Activated naive CD8-positive, alpha-beta T cell treated with anti-CD3 and anti-CD28 coated beads for 36 hours (primary cell): ENCODE measurements at regions not wholly inside any gene's neighbourhood (a gene's known extent, or its start where the extent isn't known, plus 50 kb on each side); places are given as distances from the start of the nearest gene placed in this dataset.
"Not testable (repeated sequence)": the region's sequence is repeated elsewhere in the genome, so short reads cannot be mapped to it uniquely, and the experiment has no call there.

Source experiments
- DNase-seq: peaks from one replicate; pipeline ENCODE4 v3.0.0; 2021
- H3K27ac Mint-ChIP-seq: one replicate; pipeline ENCODE4 v1.8.0; 2022; ENCODE audit warnings: mild to moderate bottlenecking, moderate library complexity, mixed read lengths
- H3K27me3 Mint-ChIP-seq: one replicate; pipeline ENCODE4 v1.8.0; 2022; ENCODE audit warnings: mild to moderate bottlenecking, mixed read lengths
- H3K36me3 Mint-ChIP-seq: one replicate; pipeline ENCODE4 v1.8.0; 2021; ENCODE audit warnings: mild to moderate bottlenecking, mixed read lengths
- H3K4me1 Mint-ChIP-seq: one replicate; pipeline ENCODE4 v1.8.0; 2021; ENCODE audit warnings: mixed read lengths
- H3K4me3 Mint-ChIP-seq: one replicate; pipeline ENCODE4 v1.8.0; 2022; ENCODE audit warnings: mild to moderate bottlenecking, moderate library complexity, mixed read lengths
- H3K9me3 Mint-ChIP-seq: one replicate; pipeline ENCODE4 v1.8.0; 2022; ENCODE audit warnings: mixed read lengths

DNA sequence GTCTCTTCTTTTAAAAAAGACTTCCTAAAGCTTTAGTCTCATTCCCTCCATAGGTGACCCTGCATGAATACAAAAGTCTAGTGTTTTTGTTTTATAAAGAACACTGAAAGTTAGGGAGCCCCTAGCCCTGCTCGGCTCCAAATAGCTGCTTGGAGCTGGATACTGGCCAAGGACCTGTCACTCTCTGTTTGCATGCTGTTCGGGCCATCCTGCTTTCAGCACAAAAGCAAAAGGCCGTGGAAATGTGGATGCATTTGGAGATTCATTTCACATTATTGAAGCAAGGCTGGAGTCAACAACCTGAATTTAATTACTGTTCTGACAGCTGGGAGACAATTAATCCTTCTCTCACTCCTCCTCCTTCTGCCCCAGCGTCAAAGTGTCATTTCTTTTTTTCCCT is 151.7 kb upstream of the NMUR2 start:
- H3K4me1 Mint-ChIP-seq = no peaks in the 10 kb centered on the region
- no peaks in the 10 kb centered on the region for H3K36me3 Mint-ChIP-seq
- no peak overlapping the region for H3K27ac Mint-ChIP-seq
- DNase-seq = no peak
- H3K4me3 Mint-ChIP-seq = no peak overlapping the region
- H3K27me3 Mint-ChIP-seq = no peaks in the 10 kb centered on the region
- H3K9me3 Mint-ChIP-seq = no peaks in the 10 kb centered on the region

DNA sequence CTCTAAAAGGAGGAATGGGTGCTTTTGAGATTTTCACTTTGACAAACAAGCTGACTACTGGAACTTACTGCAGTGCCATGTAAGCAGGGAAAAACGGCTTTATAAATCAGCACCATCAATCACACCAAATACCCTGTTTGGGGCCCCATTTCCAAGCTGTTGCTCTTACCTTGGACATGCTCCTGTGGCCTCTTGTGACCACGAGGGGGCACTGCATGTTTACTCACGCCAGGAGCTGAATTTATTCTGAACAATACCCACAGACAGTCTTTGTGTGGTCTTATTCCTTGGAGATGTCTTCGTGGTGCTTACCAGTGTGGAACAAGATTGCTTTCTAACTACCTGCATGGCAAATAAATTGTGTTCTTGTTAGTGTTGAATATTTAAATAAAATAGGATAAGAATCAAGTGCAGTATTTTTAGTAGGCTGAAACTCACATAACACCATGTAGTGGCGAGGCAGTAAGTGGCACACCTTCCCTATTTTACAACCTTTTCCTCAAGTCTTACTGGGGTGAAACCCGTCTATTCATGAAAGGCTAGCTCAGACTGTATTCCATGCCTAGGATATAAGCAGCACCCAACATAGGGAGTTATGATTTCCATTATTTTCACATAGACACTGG is 155.5 kb upstream of the NMUR2 start:
- DNase-seq = peak; percentile 25
- no peaks in the 10 kb centered on the region for H3K9me3 Mint-ChIP-seq
- H3K27me3 Mint-ChIP-seq = no peaks in the 10 kb centered on the region
- no peak overlapping the region for H3K4me3 Mint-ChIP-seq
- no peaks in the 10 kb centered on the region for H3K36me3 Mint-ChIP-seq
- H3K27ac Mint-ChIP-seq = no peak overlapping the region
- H3K4me1 Mint-ChIP-seq = no peaks in the 10 kb centered on the region

GRCh38 chr5:152568016-152568415 is 162.9 kb upstream of the NMUR2 start:
- Mint-ChIP-seq H3K4me3 (no peak overlapping the region), H3K4me1 (no peaks in the 10 kb centered on the region), H3K27me3 (no peaks in the 10 kb centered on the region), H3K27ac (no peak overlapping the region), H3K9me3 (peaks cover 2% of the 10 kb centered on the region), H3K36me3 (no peaks in the 10 kb centered on the region)
- no peak for DNase-seq

- Mint-ChIP-seq H3K4me3 (no peak overlapping the region), H3K27ac (no peak overlapping the region), H3K4me1 (no peaks in the 10 kb centered on the region), H3K36me3 (no peaks in the 10 kb centered on the region), H3K27me3 (no peaks in the 10 kb centered on the region), H3K9me3 (peaks cover 5% of the 10 kb centered on the region)
- no peak for DNase-seq
Observed at GRCh38 chr5:152572812-152573211, 167.7 kb upstream of the NMUR2 start.

DNA sequence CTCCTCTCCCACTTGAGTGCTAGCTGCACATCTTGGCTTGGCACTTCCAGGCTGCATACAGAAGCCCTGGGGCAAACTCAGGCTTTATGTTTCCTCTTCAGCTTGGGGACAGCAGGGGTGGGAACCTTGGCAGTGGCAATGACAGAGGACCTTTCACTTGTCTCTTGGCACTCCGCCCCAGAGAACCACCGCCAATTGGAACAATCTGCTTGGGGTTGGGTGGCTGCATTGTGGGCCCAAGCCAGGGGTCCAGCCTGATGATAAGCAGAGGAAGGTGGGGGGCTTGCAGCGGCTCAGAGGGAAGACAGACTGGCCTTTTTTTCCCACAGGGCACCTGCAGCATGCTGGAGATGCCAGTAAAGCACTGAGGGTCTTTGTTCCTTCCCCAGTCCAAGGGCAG is 179.0 kb upstream of the NMUR2 start:
- peaks cover 3% of the 10 kb centered on the region for H3K27me3 Mint-ChIP-seq
- no peak for DNase-seq
- H3K4me3 Mint-ChIP-seq = no peak overlapping the region
- no peaks in the 10 kb centered on the region for H3K36me3 Mint-ChIP-seq
- no peaks in the 10 kb centered on the region for H3K4me1 Mint-ChIP-seq
- peaks cover 7% of the 10 kb centered on the region for H3K9me3 Mint-ChIP-seq
- H3K27ac Mint-ChIP-seq = no peak overlapping the region

DNA sequence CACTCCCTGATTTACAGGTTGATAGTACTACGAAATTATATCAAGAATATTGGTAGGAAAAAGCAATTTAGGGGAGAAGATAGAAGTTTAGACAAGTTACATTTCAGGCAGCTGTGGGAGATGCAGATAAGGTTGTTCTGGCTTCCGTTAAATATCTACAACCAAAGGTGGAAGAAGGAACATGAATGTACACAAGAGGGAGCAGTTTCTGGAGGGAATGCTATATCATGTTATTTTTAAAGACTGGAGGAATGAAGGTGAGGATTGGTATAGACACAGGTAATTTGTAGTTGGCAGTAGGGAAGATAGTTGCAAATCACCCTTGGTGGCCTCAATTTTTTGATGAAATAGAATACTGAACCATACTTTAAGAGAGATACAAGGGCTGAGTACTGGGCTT is 187.3 kb upstream of the NMUR2 start:
- no peaks in the 10 kb centered on the region for H3K27me3 Mint-ChIP-seq
- no peaks in the 10 kb centered on the region for H3K4me1 Mint-ChIP-seq
- H3K27ac Mint-ChIP-seq = no peak overlapping the region
- H3K4me3 Mint-ChIP-seq = no peak overlapping the region
- no peaks in the 10 kb centered on the region for H3K36me3 Mint-ChIP-seq
- H3K9me3 Mint-ChIP-seq = peaks cover 6% of the 10 kb centered on the region
- DNase-seq = no peak

DNA sequence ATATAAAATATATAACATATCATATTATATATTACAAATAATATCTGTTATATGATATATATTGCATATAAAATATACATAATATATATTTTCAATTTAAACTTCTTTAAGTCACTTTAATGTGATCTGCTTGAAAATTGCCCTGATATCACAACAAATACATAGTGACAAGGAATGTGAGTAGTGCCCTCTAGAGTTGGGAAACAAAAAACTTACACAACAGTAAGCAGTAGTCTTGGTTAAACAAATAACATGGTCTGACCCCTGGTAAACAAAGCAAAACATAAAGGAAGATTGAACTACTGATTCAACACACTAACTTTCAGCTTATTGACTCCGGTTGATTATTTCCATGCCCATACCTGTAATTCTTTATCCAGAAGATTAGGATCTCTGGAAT is 188.3 kb upstream of the NMUR2 start:
- no peak for DNase-seq
- H3K36me3 Mint-ChIP-seq = no peaks in the 10 kb centered on the region
- no peaks in the 10 kb centered on the region for H3K27me3 Mint-ChIP-seq
- peaks cover 6% of the 10 kb centered on the region for H3K9me3 Mint-ChIP-seq
- H3K4me3 Mint-ChIP-seq = no peak overlapping the region
- no peak overlapping the region for H3K27ac Mint-ChIP-seq
- no peaks in the 10 kb centered on the region for H3K4me1 Mint-ChIP-seq

DNA sequence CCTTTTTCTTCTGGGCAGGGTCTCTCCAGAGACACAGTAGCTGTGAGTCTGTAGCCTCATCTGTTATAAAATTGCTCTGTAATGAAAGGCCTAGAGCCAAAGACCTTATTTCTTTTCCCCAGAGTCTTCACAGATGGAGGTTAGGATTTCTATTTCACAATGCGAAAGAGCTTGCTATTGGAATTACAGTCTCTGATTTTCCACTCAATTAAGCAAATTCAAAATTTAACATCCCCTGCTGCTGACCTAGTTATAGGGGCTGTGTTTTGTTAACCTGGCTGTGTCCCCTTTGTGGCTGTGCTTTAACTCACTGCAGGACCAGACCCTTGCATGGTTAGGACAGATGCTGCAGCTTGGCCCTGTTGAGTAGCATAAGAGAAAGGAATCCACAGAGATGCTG is 190.3 kb upstream of the NMUR2 start:
- H3K36me3 Mint-ChIP-seq = no peaks in the 10 kb centered on the region
- H3K27me3 Mint-ChIP-seq = no peaks in the 10 kb centered on the region
- no peak overlapping the region for H3K27ac Mint-ChIP-seq
- H3K4me1 Mint-ChIP-seq = no peaks in the 10 kb centered on the region
- H3K9me3 Mint-ChIP-seq = peaks cover 3% of the 10 kb centered on the region
- H3K4me3 Mint-ChIP-seq = no peak overlapping the region
- no peak for DNase-seq

DNA sequence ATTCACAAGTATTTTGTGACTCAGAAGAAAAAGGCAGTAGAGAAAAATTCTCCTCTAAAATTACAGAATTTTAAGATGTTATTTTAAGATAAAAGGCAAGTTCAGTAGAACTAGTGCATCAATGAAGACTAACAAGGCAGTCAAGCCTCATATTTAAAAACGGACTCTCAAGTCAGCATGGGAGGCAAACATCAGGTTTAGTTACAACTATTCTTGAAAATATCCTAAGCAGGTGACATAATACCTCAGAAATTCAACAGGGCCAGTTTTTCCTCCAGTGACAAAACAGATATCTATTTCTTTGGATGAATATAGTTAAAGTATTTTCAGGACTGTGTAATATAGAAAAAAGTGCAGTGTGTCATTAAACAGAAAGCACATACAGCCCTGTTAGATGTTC is 194.0 kb upstream of the NMUR2 start:
- no peaks in the 10 kb centered on the region for H3K4me1 Mint-ChIP-seq
- H3K27me3 Mint-ChIP-seq = no peaks in the 10 kb centered on the region
- no peaks in the 10 kb centered on the region for H3K36me3 Mint-ChIP-seq
- peaks cover 3% of the 10 kb centered on the region for H3K9me3 Mint-ChIP-seq
- H3K27ac Mint-ChIP-seq = no peak overlapping the region
- no peak for DNase-seq
- no peak overlapping the region for H3K4me3 Mint-ChIP-seq

DNA sequence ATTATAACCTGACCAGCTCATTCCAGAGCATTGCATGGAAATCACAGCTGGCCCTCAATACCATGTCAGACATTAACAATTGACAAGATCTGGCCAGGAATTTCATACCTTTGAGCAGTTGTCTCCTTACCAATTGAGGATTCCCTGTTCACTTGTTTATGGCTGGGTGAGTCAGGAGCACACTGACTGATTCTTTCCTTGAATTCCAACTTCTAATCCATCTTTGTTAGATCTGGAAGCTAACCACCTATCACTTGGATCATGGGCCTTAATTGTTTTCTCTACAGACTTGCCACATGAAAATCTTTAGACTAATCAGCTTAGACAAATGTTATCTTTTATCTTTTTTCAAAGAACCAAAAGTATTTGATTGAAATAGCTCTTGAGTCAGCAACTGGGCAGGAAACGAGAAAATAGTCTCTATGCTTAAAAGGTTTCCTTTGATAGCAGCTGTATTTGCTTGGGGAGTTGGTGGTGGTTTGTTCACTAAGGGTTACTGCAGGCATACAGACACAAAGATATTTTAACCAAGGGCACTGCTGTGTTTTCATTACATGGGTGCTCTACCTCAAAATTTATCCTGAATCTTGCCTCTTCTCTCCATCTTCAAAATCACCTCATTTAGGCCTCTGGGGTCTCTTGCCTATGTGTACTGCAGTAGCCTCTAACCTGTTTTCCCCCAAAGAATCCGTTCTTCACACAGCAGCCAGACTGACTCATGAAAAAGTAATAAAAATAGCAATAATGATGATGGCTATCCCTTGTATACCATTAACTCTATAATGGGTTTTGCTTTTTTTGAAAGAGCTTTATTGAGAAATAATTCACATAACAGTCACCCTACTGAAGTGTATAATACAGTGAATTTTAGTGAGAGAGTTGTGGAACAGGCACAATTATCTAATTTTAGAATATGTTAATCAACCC is 197.0 kb upstream of the NMUR2 start:
- H3K4me1 Mint-ChIP-seq = no peaks in the 10 kb centered on the region
- no peak overlapping the region for H3K4me3 Mint-ChIP-seq
- H3K9me3 Mint-ChIP-seq = no peaks in the 10 kb centered on the region
- H3K27ac Mint-ChIP-seq = no peak overlapping the region
- H3K36me3 Mint-ChIP-seq = no peaks in the 10 kb centered on the region
- no peaks in the 10 kb centered on the region for H3K27me3 Mint-ChIP-seq
- no peak for DNase-seq

DNA sequence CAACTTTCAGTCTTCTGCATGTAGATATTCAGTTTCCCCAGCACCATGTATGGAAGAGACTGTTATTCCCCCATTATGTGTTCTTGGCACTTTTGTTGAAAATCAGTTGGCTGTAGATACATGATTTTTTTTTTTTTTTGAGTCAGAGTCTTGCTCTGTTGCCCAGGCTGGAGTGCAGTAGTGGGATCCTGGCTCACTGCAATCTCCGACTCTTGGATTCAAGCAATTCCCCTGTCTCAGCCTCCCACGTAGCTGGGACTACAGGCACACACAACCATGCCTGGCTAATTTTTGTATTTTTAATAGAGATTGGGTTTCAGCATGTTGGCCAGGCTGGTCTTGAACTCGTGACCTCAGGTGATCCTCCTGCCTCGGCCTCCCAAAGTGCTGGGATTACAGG is 201.0 kb upstream of the NMUR2 start:
- H3K9me3 Mint-ChIP-seq, H3K4me3 Mint-ChIP-seq, H3K4me1 Mint-ChIP-seq, H3K36me3 Mint-ChIP-seq, H3K27ac Mint-ChIP-seq, DNase-seq, H3K27me3 Mint-ChIP-seq: not testable (repeated sequence)

- Mint-ChIP-seq H3K4me1 (no peaks in the 10 kb centered on the region), H3K9me3 (no peaks in the 10 kb centered on the region), H3K4me3 (no peak overlapping the region), H3K27me3 (no peaks in the 10 kb centered on the region), H3K27ac (no peak overlapping the region), H3K36me3 (no peaks in the 10 kb centered on the region)
- DNase-seq = no peak
Observed at GRCh38 chr5:152606776-152607364, 201.8 kb upstream of the NMUR2 start.

DNA sequence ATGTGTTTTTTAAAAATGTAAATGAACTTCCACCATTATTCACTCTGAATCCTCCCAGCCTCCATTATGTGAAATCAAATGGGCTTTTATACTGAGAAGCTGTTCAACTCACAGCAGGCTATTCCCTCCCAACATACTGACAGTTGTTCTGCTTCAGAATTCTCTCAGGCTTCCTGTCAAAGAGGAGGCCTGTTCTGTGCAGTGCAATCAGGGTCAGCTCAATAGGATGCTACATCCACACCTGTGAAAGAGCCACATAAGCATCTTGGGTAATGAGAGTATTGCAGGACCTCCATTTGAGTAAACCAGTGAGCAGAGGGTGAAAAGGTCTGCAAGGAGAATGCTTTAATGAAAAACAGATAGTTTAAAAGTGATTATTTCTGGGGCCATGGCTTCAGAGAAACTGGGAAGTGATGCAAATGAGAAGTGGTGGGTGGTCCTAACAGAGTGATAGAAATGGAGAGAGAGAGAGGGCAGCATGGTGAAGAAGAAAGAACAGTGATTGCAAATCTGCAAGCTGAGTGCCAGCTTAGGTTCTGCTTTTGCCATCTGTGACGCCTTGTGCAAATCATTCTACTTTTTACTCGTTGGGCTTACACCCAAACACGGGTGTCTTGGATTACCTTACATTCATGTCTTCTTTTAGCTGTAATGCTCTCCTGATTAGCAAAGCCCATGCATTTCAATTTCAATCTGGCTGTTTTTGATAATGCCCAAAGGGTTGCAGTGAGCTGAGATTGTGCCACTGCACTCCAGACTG is 202.5 kb upstream of the NMUR2 start:
- no peak for DNase-seq
- Mint-ChIP-seq H3K27me3 (no peaks in the 10 kb centered on the region), H3K4me3 (no peak overlapping the region), H3K9me3 (no peaks in the 10 kb centered on the region), H3K27ac (no peak overlapping the region), H3K4me1 (no peaks in the 10 kb centered on the region), H3K36me3 (no peaks in the 10 kb centered on the region)

DNA sequence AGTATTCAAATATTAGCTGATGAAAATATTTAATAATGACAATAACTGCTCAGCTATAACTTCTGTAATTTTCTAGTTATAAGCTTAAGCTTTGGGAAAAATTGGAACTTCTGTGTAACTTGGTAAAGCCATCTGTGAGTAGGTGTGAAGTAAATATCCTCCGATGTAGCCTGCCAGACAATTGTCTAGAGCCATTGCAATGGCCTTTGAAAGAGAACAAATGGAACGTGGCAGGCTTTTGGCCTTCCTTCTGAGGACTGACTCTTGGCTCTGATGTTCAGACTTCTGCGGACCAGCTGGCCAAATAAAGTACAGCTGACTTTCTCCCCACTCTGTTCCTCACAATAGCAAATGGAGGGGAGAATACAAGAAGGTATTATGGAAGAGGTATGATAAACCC is 203.4 kb upstream of the NMUR2 start:
- Mint-ChIP-seq H3K27me3 (no peaks in the 10 kb centered on the region), H3K9me3 (no peaks in the 10 kb centered on the region), H3K4me1 (no peaks in the 10 kb centered on the region), H3K36me3 (no peaks in the 10 kb centered on the region), H3K27ac (no peak overlapping the region), H3K4me3 (no peak overlapping the region)
- DNase-seq = no peak

- Mint-ChIP-seq H3K36me3 (no peaks in the 10 kb centered on the region), H3K27me3 (no peaks in the 10 kb centered on the region), H3K27ac (no peak overlapping the region)
Observed at GRCh38 chr5:152619756-152620155, 214.7 kb upstream of the NMUR2 start.

More at GRCh38 chr5:152619756-152620155, 214.7 kb upstream of the NMUR2 start:
- DNase-seq = no peak
- no peaks in the 10 kb centered on the region for H3K4me1 Mint-ChIP-seq
- peaks cover 2% of the 10 kb centered on the region for H3K9me3 Mint-ChIP-seq
- H3K4me3 Mint-ChIP-seq = no peak overlapping the region
